ACC112 (cell line): ENCODE measurements at regions not wholly inside any gene's neighbourhood (a gene's known extent, or its start where the extent isn't known, plus 50 kb on each side); places are given as distances from the start of the nearest gene placed in this dataset.
A peak's percentile ranks its signal among the peaks of the same experiment; 100 is the strongest.
"Not testable (repeated sequence)": the region's sequence is repeated elsewhere in the genome, so short reads cannot be mapped to it uniquely, and the experiment has no call there.

Experiments
- H2AFZ ChIP-seq: fragments of 200-600 bp; sonication (generic); one replicate; pipeline ENCODE4 v1.6.0; 2017; ENCODE audit warnings: antibody characterized with exemption, low read length; ENCODE audit not compliant: unreplicated experiment
- H3K27ac ChIP-seq: fragments of 200-600 bp; sonication (generic); 2 replicates; pipeline ENCODE4 v1.5.1; 2014; ENCODE audit warnings: low read depth, mild to moderate bottlenecking, antibody characterized with exemption, low read length, moderate library complexity
- H3K27me3 ChIP-seq: fragments of 200-600 bp; sonication (generic); 2 replicates; pipeline ENCODE4 v1.6.1; 2014; ENCODE audit warnings: mild to moderate bottlenecking, antibody characterized with exemption, low read length, moderate library complexity, mixed read lengths; ENCODE audit not compliant: insufficient read depth
- H3K36me3 ChIP-seq: fragments of 200-600 bp; sonication (generic); 2 replicates; pipeline ENCODE4 v1.6.1; 2016; ENCODE audit warnings: mild to moderate bottlenecking, antibody characterized with exemption, low read length, moderate library complexity, mixed read lengths; ENCODE audit not compliant: insufficient read depth
- H3K4me1 ChIP-seq: fragments of 200-600 bp; sonication (generic); one replicate; pipeline ENCODE4 v1.6.1; 2016; ENCODE audit warnings: low read length, mixed read lengths; ENCODE audit not compliant: insufficient read depth, unreplicated experiment, control insufficient read depth
- H3K4me3 ChIP-seq: fragments of 200-600 bp; sonication (generic); 2 replicates; pipeline ENCODE4 v1.5.1; 2014; ENCODE audit warnings: mild to moderate bottlenecking, low read depth, low read length
- H3K79me2 ChIP-seq: fragments of 200-600 bp; sonication (generic); one replicate; pipeline ENCODE4 v1.6.0; 2016; ENCODE audit warnings: low read length; ENCODE audit not compliant: control insufficient read depth, unreplicated experiment, insufficient read depth

DNA sequence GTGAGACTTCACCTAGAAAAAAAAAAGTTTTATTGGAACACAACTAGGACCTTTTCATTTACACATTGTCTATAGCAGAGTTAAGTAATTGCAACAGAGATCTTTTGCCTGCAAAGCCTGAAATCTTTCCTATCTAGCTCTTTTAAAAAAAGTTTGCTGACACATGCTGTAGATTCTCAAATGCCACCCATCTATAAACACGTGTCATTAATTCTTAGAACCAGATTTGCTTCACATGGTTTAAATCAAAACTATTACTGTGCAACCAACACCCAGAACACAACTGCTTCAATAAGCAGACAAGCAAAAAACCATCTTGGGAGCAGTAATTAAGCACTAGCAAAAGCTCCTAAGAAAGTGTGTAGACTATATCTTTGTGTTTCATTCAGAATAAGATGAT is 55.0 kb downstream of the OXSM start:
- Histone ChIP-seq H3K27me3 (no peaks in the 10 kb centered on the region), H3K36me3 (no peaks in the 10 kb centered on the region)

DNA sequence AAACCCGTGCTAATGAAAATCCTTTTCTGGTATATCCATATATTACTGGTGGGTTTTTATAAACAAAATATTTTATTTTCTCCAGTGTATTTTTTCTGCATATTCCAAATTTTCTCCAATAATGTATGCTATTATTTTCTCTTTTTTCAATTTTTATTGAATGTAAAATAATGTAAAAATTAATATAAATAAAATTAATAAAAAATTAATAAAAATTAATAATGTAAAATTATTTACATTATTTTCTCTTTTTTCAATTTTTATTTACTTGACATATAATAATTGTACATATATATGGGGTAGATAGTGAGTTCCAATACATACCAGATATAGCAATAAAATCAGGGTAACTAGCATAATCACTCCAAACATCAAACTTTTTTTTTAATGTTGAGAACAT is 56.4 kb downstream of the OXSM start:
- H3K27me3 ChIP-seq: no peaks in the 10 kb centered on the region
- no peaks in the 10 kb centered on the region for H3K36me3 ChIP-seq
- no peak overlapping the region for H2AFZ ChIP-seq
- no peak overlapping the region for H3K27ac ChIP-seq
- H3K4me1 ChIP-seq: peaks cover 4% of the 10 kb centered on the region
- no peaks in the 10 kb centered on the region for H3K79me2 ChIP-seq
- no peak overlapping the region for H3K4me3 ChIP-seq

More for the DNA sequence above, 55.0 kb downstream of the OXSM start:
- peaks cover 4% of the 10 kb centered on the region for H3K4me1 ChIP-seq
- H3K4me3 ChIP-seq: no peak overlapping the region
- no peak overlapping the region for H2AFZ ChIP-seq
- no peaks in the 10 kb centered on the region for H3K79me2 ChIP-seq
- no peak overlapping the region for H3K27ac ChIP-seq

- no peak overlapping the region for H3K4me3 ChIP-seq
- no peaks in the 10 kb centered on the region for H3K36me3 ChIP-seq
- H3K27ac ChIP-seq: peak overlapping the region; percentile 59
- H3K27me3 ChIP-seq: no peaks in the 10 kb centered on the region
- peaks cover 13% of the 10 kb centered on the region for H3K4me1 ChIP-seq
- H2AFZ ChIP-seq: no peak overlapping the region
- no peaks in the 10 kb centered on the region for H3K79me2 ChIP-seq
Observed at GRCh38 chr3:25849091-25849490, 59.2 kb downstream of the OXSM start.

DNA sequence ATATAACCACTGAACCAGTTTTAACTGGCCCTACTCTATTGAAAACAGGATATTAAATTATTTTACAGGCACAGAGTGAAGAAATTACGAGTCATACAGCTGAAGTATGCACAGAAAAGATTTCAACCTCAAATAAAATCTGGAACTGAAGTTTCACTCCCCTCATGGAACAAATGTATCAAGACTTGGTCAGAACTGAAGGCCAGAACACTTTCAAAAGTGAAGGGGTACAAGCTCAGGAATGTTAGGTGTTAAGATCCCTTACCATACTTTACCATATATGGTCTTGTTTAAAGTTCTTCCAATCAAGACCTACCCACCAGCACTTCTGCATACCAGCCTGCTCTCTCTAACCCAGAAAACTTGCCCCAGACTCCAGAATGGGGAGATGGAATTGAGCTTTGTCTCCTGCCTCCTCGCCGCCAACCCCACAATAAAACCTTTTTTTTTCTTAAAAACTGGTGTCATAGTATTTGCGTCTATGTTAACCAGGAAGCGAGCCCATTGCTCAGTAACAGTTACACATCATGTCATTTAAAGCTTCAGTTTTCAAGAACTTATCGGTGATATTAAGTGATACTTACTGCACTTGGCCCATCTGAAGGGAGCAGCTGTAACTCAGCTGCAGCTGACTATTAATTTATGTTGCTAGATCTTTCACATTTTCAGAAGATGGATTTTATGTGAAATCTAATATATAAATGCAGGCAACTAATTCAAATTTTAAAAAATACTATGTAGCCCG is 59.9 kb downstream of the OXSM start:
- H2AFZ ChIP-seq: no peak overlapping the region
- no peaks in the 10 kb centered on the region for H3K27me3 ChIP-seq

DNA sequence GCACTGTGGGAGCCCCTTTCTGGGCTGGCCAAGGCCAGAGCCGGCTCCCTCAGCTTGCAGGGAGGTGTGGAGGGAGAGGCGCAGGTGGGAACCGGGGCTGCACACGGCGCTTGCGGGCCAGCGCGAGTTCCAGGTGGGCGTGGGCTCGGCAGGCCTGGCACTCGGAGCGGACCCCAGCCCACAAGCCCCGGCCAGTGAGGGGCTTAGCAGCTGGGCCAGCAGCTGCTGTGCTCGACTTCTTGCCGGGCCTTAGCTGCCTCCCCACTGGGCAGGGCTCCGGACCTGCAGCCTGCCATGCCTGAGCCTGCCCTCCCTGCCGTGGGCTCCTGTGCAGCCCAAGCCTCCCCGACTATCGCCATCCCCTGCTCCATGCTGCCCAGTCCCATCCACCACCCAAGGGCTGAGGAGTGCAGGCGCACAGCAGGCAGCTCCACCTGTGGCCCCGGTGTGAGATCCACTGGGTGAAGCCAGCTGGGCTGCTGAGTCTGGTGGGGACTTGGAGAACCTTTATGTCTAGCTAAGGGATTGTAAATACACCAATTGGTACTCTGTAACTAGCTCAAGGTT is 61.9 kb downstream of the OXSM start:
- not testable (repeated sequence) for H3K4me3 ChIP-seq

More for the DNA sequence above, 59.9 kb downstream of the OXSM start:
- H3K79me2 ChIP-seq: no peaks in the 10 kb centered on the region
- no peak overlapping the region for H3K4me3 ChIP-seq
- H3K27ac ChIP-seq: peak overlapping the region; percentile 59
- peaks cover 19% of the 10 kb centered on the region for H3K4me1 ChIP-seq
- no peaks in the 10 kb centered on the region for H3K36me3 ChIP-seq

DNA sequence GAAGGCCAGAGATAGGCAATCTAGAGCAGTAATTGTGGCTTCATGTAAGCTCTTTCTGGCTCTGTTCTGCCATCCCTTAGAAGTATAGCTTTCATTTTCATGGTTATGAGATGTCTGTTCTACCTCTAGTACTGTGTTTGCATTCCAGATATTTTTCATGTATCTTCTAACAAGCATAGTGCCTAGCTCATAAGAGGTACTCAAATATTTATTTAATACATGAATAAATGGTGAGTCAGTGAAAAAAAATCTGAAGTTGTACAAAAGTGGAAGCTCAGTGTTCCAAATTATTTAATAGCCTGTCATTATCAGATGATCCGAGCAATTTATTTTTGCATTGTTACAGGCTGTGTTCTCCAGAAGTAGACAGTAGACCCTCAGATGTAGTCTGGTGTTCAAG is 64.3 kb downstream of the OXSM start:
- Histone ChIP-seq H3K79me2 (no peaks in the 10 kb centered on the region), H3K27me3 (no peaks in the 10 kb centered on the region), H2AFZ (peak overlapping the region; percentile 97), H3K4me1 (peaks cover 27% of the 10 kb centered on the region), H3K27ac (peak overlapping the region; percentile 93), H3K36me3 (no peaks in the 10 kb centered on the region), H3K4me3 (peak overlapping the region; percentile 62)

More for the DNA sequence above, 61.9 kb downstream of the OXSM start:
- H3K36me3 ChIP-seq, H3K79me2 ChIP-seq, H3K27me3 ChIP-seq, H3K27ac ChIP-seq, H2AFZ ChIP-seq: not testable (repeated sequence)
- H3K4me1 ChIP-seq: peaks cover 29% of the 10 kb centered on the region

DNA sequence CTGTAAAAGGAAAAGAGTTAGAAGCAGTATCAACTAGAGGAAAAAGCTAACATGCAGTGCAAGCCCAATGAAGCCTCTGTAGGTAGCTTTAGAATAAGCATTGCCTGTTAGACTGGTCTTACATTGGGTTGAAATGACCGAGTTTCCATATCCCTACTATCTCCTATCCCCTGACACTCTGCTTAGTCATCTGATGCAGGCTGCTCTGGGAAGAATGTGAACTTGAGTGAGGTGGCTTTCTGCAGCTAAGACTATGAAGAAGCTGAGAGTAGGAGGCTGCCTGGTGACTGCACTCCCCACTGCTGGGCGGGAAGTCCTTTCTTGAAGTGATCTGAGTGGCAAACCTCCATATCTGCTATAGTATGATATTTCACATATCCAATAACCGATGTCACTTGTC is 64.7 kb downstream of the OXSM start:
- no peaks in the 10 kb centered on the region for H3K36me3 ChIP-seq
- peaks cover 25% of the 10 kb centered on the region for H3K4me1 ChIP-seq
- H3K27me3 ChIP-seq: no peaks in the 10 kb centered on the region
- H2AFZ ChIP-seq: peak overlapping the region; percentile 97
- H3K27ac ChIP-seq: peak overlapping the region; percentile 93
- H3K79me2 ChIP-seq: no peaks in the 10 kb centered on the region
- peak overlapping the region; percentile 62 for H3K4me3 ChIP-seq

GRCh38 chr3:25855266-25855784 is 65.4 kb downstream of the OXSM start:
- Histone ChIP-seq H3K27ac (peak overlapping the region; percentile 93), H3K4me3 (0 out of 2 replicates have a peak overlapping the region, but pooled peaks have one; percentile 62), H3K79me2 (no peaks in the 10 kb centered on the region), H3K27me3 (no peaks in the 10 kb centered on the region), H2AFZ (peak overlapping the region; percentile 11), H3K4me1 (peaks cover 25% of the 10 kb centered on the region), H3K36me3 (no peaks in the 10 kb centered on the region)

GRCh38 chr3:25856902-25857518 is 67.1 kb downstream of the OXSM start:
- no peak overlapping the region for H3K4me3 ChIP-seq
- H3K27ac ChIP-seq: no peak overlapping the region
- H3K27me3 ChIP-seq: no peaks in the 10 kb centered on the region
- peaks cover 25% of the 10 kb centered on the region for H3K4me1 ChIP-seq
- no peaks in the 10 kb centered on the region for H3K79me2 ChIP-seq
- H3K36me3 ChIP-seq: no peaks in the 10 kb centered on the region
- H2AFZ ChIP-seq: no peak overlapping the region

DNA sequence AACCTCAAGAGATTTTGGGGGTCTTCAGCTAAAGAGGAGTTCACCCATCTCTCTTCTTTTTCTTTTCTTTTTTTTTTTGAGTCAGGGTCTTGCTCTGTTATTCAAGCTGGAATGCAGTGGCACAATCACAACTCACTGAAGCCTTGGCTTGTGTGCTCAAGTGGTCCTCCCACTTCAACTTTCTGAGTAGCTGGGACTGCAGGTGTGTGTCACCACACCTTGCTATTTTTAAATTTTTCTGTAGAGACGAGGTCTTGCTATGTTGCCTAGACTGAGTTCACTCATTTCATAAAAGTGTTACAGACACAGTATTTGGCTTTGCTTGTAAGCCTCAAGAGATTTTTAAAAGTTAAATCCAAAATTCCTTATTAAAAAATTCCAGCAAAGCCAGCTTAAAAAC is 71.7 kb downstream of the OXSM start:
- Histone ChIP-seq H3K4me1 (no peaks in the 10 kb centered on the region), H3K4me3 (no peak overlapping the region), H3K36me3 (no peaks in the 10 kb centered on the region), H3K27ac (no peak overlapping the region), H3K27me3 (no peaks in the 10 kb centered on the region), H2AFZ (peak overlapping the region; percentile 32), H3K79me2 (no peaks in the 10 kb centered on the region)
